SHP77 (cell line): ENCODE measurements at regions not wholly inside any gene's neighbourhood (a gene's known extent, or its start where the extent isn't known, plus 50 kb on each side); places are given as distances from the start of the nearest gene placed in this dataset.
A peak's percentile ranks its signal among the peaks of the same experiment; 100 is the strongest.

Experiments used
- DNase-seq, 2 experiments: peaks; one replicate each; lab custom pipeline; 2025; lab: John Stamatoyannopoulos, UW

DNA sequence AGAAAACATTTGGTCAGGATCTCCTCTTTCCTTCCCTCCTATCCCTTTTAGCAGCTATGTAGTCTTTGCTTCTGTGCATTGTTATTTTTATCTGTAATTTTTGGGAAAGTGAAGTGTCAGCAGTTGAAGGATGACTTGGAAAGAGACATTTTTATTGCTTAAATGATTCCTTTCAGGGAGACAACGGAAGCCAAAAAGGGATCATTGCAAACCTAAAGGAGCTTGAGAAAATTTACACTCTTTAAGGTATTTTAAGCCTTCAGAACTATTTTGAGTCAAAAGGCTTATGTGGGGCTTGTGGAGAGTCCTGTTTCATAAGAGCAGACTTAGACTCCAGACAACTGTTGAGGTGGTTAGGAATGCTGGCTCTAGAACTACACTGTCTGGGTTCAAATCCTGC, 281.6 kb downstream of the KIF4B start:
- DNase-seq = no peak

DNA sequence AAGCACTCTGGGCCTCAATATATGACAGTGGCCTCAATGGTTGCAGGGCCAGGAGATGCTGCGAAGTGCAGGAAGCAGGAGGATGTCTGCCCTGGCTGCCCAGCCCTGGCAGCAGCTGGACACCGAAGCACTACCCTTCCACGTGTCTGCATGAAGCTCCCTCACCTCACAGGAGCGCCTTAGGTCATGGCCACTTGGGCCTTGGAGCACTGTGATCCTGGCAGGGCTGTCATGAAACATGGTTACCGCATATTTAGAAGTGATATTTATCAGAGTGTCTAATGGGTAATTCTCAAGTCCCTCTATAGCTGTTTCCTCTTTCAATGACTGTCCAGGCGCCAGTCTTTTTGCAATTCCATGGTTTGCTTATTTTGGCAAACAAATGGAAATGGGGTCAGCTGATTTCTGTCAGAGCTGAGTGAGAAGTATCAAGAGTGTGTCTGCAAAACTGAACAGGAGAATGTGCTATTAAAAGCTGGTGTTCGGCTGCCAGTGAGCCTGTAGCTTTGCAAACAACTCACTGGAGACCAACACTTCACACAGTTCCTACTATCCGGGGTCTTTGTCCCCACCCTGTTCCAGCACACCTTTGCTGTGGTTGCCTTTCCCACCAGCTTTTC, 285.9 kb downstream of the KIF4B start:
- DNase-seq = no peak

DNA sequence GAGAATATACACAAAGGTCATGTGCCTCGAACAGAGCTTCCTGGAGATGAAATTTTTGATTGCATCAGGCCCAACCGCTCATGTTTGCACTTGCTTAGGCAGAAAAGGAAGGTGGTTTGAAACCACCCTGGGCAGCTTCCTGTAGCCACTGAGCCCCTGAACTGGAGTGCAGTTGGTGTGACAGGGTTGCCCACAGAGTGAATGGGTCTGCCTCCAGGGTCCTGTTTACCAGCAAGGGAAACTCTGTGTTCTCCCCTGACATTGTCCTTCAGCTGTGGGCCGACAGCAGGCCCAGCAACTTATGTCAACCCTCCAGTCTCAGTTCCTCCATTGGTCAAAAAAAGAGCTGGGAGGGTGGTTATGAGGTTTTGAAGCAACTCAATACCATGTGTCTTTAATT, 289.6 kb downstream of the KIF4B start:
- no peak for DNase-seq

DNA sequence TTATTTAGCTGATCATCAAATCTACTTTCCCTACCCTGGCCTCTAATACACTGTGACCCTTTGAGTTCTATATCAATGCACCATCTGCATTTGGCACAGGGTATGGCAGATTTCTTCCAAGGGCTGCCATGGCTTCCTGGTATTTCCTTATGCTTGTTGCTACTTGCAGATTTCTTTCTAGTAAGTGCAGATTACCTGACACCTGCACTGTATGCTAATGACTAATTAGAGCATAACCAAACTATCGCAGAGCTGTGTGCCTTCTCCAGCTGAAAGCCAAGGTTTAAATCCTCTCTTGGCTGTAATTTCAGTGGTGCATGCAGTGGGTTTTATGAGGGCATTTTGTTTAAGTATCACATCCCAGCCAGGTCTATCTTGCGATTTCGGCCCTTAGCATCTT, 293.7 kb downstream of the KIF4B start:
- no peak for DNase-seq

DNA sequence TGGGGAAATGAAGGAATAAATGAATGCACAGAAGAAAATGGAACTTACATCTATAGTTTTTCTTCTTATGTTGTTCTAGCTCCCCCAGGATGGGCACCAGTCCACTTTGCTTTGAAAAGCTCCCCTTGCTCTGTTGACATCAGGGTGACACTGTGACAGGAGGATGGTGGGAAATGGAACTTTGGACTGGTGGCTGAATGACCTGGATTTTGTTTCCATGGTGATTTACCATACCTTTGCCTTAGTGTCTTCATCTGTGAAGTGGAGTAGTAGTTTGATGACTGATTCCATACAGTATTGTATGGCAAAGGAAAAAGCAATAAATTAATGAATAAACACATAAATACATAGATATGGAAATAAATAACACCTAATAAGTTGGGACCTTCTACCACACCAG, 294.7 kb downstream of the KIF4B start:
- DNase-seq = no peak

DNA sequence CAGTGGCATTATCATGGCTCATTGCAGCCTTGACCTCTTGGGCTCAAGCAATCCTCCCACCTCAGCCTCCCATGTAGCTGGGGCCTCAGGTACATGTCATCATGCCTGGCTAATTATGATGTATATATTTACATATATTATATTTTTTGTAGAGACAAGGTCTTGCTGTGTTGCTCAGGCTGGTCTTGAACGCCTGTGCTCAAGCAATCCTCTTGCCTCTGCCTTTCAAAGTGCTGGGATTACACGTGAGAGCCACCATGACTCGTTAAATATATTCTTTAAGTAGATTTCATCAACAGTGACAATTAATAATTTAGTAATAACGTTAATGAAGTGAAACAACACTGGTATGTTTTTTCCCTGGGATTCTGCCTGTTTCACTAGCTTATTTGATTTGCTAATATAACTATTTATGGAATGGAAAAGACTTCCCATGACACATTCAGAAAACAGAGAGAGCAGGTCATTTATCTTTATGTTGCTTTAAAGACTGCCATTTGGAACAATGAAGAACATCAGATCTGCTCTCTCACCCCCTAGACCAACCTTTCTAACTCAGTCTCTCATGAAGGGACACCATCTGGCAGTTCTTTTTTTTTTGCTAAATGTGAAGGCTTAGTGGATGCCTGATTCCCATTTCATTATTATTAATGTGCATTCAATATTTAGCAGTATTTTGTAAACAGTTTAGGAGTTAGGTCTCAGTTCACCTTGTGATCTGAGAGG, 295.6 kb downstream of the KIF4B start:
- DNase-seq = no peak

DNA sequence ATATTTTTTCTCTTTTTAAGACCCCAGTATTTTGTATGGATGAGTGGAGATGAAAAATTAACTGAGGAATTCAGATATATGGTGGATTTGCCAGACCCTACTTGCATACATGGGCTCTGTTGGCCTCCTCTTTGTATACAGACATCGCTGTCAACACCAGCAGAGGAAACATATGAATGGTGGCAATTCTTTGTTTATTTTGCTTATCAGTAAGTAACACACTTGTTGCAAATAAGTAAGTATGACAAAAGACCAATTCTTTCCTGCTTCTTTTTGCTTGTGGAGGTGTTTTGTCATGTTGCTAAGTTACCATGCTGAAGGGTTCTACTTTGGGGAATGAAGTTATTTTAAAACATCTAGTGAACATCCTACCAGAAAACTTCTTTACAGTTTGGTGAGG, 298.2 kb downstream of the KIF4B start:
- no peak for DNase-seq

DNA sequence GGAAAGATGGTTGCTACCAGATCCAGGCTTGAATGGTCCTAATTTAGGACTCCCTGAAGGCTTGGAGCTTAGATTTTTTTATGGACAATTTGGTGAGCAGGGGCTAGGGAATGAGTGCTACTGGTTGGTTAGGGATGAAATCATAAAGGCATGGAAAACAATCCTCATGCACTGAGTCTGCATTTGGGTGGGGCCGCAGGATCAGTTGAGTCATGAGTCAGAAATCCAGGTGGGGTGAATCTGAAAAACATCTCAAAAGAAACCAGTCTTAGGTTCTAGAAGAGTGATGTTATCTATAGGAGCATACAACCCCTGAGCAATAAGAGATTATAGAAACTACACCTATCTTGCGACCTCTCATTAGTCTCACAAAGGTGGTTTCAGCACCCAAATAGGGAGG, 300.0 kb downstream of the KIF4B start:
- DNase-seq = no peak

DNA sequence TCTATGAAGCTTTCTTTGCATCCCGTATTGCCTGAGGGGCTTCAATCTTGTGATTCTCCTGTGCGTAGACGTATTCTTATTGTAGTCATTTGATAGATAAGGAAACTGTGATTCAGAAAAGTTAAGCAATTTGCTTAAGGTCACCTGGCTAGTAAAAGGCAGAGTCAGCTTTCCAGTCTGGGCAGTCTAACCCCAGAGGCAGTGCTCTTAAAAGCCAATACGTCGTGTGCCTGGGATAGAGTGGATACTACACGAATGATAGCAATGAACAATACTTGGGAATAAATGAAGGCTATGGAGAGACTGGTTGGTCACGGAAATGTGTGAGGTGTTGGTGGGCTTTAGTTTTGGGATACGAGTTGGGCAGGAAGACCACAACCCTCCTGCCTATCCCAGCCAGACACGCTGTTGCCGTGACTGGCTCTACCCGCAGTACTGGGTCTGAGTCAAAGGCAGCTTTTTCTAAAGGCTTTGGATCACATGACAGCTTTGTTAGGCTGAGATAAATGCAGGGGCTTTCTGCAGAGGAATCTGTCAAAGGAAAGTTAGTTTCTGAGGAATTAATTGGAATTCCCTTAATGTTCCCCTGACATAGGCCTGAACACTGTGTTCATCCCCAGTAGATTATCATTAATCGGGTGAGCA, 302.6 kb downstream of the KIF4B start:
- no peak for DNase-seq

DNA sequence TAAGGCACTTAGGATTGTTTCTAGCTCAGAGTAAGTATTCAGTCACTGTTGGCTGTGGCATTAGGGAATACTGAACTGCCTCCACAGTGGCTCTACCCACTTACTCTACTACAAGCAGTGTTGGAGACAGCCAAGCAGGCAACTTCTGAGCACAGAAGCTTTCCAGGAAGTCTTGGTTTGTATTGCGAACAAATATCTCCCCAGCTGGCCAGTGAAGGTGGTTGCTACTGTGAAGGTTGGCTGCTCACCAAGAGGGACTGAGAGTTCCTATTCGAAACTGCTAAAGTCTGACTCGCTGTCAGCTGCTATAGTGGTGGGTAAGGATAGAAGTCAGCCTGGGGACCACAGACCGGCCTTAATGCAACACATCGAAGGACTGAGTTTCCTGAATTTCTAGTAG, 319.1 kb downstream of the KIF4B start:
- DNase-seq = no peak

DNA sequence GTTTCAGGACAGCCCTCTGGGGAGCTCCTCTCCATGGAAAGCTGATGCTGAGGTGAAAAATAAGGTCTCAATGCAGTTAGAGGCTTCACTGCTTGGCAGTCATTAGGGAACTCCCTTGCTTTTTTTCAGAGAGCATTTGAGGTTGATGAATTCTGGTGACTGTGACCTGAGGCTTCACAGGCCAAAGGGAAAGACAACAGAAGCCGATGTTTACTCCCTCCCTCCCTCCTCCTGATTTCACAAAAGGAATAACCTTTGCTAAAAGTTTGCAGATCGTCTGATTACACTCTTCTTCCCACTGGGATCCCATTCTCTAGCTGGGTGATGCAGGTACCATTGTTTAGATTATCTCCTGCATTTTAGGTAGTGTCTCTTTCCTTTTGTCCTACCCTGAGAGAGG, 329.4 kb downstream of the KIF4B start:
- no peak for DNase-seq

DNA sequence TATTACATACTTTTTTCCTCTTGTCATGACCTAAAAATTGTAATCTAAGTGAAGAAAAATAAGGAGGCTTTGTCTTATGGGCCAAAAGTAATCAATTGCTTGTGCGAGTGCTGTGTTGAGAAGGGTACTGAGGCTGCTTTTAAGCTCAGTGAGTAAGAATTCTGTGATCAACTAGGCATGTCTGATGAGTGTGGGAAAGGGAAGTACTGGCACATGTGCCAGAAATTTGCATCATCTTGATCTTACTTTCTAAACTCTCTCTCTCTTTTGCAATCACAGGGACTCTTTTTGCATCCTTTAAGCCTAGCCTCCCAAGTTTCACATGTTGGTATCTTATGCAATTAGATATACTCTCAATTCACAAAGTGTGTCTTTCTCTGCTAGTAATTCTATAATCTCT, 329.9 kb downstream of the KIF4B start:
- no peak for DNase-seq

DNA sequence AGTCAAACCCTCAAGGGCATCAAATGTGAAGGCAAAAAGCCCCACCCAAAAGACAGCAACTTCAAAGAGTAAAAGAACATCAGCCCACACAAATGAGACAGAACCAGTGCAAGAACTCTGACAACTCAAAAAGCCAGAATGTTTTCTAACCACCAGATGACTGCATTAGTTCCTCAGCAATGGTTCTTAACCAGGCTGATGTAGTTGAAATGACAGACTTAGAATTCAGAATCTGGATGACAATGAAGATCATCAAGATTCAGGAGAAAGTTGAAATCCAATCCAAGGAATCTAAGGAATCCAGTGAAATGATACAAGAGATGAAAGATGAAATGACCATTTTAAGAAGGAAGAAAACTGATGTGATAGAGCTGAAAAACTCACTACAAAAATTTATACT, 339.7 kb downstream of the KIF4B start:
- DNase-seq = no peak

DNA sequence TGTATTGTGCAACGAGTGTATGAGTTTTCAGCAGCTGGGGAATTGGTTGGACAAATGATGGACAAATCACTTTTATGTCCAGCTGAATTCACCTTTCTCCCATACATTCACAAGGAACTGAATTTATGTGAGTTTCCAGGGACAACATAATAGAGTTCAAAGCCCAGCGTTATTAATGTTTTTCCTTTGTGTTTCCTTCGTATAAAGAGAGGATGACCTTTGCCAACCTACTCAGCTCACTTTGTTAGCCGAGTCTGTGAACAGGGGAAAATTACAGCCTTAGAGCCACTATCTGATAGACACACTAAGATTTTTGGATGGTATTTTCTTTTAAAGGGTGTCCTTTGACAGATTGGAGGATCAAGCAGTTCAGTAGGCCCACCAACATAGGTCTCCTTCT, 352.5 kb downstream of the KIF4B start:
- no peak for DNase-seq

DNA sequence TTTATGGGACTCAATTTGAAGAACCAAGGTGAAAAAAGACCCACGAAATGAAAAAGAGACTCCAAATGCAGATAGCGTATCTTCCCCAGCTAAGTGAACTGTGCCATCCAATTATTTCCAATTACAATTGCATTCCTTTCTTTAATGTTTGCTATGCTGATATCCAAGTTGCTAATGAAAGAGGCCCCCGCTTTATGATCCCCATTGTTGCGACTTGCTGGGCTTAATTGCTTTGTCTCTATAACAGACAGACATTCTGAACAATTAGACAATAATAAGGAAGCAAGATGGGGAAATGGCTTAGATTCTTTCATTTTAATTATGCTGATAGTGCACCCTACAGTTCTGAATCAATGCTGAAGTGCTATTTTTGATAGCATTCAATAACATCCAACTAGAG, 354.3 kb downstream of the KIF4B start:
- DNase-seq = no peak

DNA sequence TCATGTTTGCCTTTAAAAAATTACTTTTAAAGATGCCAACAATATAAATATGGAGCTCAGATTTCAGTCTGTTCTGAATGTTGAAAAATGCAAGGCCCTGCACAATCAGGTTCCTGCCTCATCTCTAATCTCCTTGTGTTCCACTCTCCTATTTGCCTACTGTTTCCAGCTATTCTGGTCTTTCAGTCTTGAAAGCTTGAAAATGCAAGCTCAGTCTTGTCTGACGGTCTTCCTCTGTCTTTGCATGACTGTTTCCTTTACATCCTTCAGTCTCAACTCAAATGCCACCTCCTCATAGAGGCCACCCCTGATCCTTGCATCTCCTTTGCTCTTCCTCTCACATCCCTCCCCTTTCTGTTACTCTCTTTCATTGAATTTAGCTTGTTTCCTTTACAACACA, 354.9 kb downstream of the KIF4B start:
- no peak for DNase-seq

DNA sequence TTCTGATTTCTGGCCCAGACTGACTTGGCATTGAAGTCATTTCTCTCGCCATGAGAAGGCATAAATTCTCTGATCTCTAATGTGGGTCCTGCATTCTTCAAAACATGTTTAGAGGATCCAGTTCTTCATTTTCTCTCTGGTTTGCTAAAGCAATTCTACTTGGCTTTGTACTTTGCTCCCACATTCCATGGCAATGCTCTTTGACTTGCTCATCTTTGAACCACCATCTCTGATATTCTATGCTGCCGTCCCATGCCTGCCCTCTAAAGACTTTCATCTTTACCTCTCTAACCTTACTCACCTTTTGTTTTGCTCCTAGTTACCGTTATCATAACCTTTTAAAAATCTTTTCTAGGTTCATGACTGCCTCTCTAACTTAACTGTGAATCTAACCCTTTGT, 366.9 kb downstream of the KIF4B start:
- DNase-seq = no peak

DNA sequence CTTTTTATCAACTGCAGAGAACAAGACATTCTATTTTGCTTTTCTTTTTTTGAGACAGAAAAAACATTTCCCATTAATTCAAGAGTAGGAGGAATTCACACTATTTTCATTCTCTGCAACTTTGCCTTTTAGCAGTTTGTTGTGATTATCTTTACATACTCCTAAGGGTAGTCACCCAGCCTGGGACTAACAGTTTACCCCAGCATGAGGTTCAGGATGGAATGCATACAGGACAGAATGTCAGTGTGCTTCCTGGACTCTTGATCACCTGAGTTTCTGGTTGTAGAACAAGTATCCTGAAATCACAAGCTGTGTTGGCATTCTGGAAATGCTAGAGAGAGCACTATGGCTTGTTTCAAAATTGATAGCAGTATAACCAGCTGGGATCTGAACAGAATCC, 368.1 kb downstream of the KIF4B start:
- no peak for DNase-seq

DNA sequence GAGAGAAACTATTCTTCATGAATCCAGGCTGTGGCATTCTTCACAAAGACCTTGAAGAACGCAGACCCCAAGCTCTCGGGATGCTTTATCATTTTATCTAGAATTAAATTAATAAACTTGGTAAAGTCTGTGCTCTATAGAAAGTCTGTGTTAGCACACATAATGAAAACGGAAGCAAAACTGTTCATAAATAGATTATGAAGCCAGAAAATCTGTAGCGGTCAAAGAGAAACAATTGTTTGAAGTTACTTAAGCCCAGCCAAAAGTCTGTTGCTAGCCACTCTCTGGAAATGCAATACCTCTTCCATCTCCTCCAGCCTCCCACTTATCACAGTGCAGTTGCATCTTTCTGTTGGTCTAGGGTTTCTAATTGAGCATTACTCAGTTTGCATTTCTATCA, 375.9 kb downstream of the KIF4B start:
- DNase-seq = no peak

DNA sequence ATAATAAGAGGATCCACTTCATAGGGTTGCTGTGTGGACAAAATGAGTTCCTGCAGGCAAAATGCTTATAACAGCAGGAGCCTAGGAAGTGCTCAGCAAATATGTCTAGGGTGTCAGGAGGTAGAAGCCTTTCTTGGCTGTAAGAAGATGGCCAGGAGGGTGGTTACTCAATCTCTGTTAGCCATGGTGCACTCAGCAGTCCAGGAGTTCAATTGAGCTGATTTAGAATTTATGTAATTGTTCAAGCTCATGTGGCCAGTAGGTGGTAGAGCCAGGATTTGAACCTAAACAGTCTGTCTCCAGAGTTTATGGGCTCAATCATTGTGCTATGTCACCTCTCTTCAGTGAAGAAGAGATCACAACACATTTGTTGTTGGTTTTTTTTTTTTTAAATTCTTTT, 381.2 kb downstream of the KIF4B start:
- no peak for DNase-seq

DNA sequence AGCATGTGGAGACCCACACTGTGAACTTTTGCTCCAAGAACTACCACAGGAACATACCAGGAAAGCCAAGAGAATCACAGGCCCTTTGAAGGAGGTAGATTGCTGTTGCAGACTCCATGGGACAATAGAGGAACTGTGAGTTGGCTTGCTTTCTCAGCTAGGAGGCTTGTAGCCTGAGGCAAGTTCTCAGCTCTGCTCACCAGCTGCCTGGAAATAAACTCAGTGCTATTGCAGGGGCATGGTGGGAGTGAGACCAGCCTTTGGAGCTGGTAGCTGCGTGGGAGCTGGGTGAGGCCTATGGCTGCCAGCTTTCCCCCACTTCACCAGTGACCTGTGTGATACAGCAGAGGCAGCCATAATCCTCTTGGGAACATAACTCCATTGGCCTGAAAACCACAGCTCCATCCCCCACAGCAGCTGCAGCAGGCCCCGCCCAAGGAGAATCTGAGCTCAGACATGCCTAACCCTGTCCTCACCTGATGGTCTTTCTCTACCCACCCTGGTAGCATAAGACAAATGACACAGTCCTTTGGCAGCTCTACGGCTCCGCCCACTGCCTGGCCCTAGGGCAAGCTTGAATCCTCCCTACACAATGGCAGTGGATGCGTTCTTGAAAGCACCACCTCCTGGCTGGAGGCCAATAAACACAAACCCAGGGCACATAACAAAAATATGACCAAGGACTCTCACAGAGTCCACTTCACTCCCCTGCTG, 389.5 kb downstream of the KIF4B start:
- DNase-seq = peak; percentile 79 to 90

DNA sequence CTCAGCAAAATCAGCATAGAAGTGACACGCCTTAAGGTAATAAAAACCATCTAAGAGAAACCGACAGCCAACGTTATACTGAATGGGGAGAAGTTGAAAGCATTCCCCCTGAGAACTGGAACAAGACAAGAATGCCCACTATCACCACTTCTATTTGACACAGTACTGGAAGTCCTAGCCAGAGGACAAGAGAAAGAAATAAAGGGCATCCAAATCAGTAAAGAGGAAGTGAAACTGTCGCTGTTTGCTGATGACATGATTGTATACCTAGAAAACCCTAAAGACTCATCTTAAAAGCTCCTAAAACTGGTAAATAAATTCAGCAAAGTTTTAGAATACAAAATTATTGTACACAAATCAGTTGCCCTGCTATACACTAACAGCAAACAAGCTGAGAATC, 393.3 kb downstream of the KIF4B start:
- DNase-seq = no peak

DNA sequence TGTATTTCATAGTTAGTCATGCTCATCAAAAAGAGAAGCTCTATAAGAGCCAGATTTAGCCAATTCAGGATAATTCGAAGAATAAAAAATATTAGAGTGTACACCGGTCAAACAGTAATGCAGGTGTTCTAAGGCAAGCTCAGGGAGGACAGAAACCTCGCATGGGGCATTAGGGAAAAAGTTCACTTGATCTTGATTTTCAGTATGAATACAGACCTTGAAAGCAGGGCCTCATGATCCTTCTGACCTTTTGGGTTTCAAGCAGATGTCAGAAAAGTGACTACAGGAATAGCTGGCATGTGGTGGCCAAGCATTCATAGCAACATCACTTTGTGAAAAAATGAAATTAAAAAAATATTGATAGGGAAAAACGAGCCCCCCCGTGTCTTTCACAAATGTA, 394.9 kb downstream of the KIF4B start:
- no peak for DNase-seq
